ENCODE measurements at regions not wholly inside any gene's neighbourhood (a gene's known extent, or its start where the extent isn't known, plus 50 kb on each side); places are given as distances from the start of the nearest gene placed in this dataset.
"Not testable (repeated sequence)": the region's sequence is repeated elsewhere in the genome, so short reads cannot be mapped to it uniquely, and the experiment has no call there.

- H3K4me3 ChIP-seq (ENCODE audit: low read depth, low read length), result no peak overlapping the region
- DNase-seq (ENCODE audit: low read depth), result no peak
- no peak for TF ChIP-seq CTCF (IDR thresholded peaks at IDR 0.05; ENCODE audit: insufficient read depth, low read depth, low read length)
Observed at GRCh38 chr9:115412656-115413055, 294.7 kb upstream of the TNC start.

- DNase-seq (ENCODE audit: low read depth), result no peak
- TF ChIP-seq CTCF (IDR thresholded peaks at IDR 0.05; ENCODE audit: insufficient read depth, low read depth, low read length), result no peak
- H3K4me3 ChIP-seq (ENCODE audit: low read depth, low read length), result no peak overlapping the region
Observed at GRCh38 chr9:115413304-115413703, 295.3 kb upstream of the TNC start.

- TF ChIP-seq CTCF (IDR thresholded peaks at IDR 0.05; ENCODE audit: insufficient read depth, low read depth, low read length), result no peak
- no peak overlapping the region for H3K4me3 ChIP-seq (ENCODE audit: low read depth, low read length)
- no peak for DNase-seq (ENCODE audit: low read depth)
Observed at GRCh38 chr9:115413766-115414382, 295.9 kb upstream of the TNC start.

- no peak for TF ChIP-seq CTCF (IDR thresholded peaks at IDR 0.05; ENCODE audit: insufficient read depth, low read depth, low read length)
- no peak overlapping the region for H3K4me3 ChIP-seq (ENCODE audit: low read depth, low read length)
- DNase-seq (ENCODE audit: low read depth), result no peak
Observed at GRCh38 chr9:115414561-115414960, 296.6 kb upstream of the TNC start.

- no peak for TF ChIP-seq CTCF (IDR thresholded peaks at IDR 0.05; ENCODE audit: insufficient read depth, low read depth, low read length)
- no peak overlapping the region for H3K4me3 ChIP-seq (ENCODE audit: low read depth, low read length)
- no peak for DNase-seq (ENCODE audit: low read depth)
Observed at GRCh38 chr9:115415450-115415849, 297.5 kb upstream of the TNC start.

- DNase-seq (ENCODE audit: low read depth), result no peak
- no peak overlapping the region for H3K4me3 ChIP-seq (ENCODE audit: low read depth, low read length)
- no peak for TF ChIP-seq CTCF (IDR thresholded peaks at IDR 0.05; ENCODE audit: insufficient read depth, low read depth, low read length)
Observed at GRCh38 chr9:115416299-115416698, 298.3 kb upstream of the TNC start.

- not testable (repeated sequence) for H3K4me3 ChIP-seq (ENCODE audit: low read depth, low read length); DNase-seq (ENCODE audit: low read depth)
Observed at GRCh38 chr9:115418181-115418580, 300.2 kb upstream of the TNC start.
